GM20000 (cell line): ENCODE measurements at regions not wholly inside any gene's neighbourhood (a gene's known extent, or its start where the extent isn't known, plus 50 kb on each side); places are given as distances from the start of the nearest gene placed in this dataset.

Source experiments
- DNase-seq: peaks from one replicate; pipeline ENCODE4 v3.0.0; 2012; ENCODE audit warnings: low spot score
- TF ChIP-seq, protein P1 (sequence below): IDR thresholded peaks from 2 replicates; pipeline ENCODE4 v1.5.1; 2012; ENCODE audit warnings: mild to moderate bottlenecking, control low read depth; ENCODE audit errors: extremely low read depth, missing control alignments

DNA sequence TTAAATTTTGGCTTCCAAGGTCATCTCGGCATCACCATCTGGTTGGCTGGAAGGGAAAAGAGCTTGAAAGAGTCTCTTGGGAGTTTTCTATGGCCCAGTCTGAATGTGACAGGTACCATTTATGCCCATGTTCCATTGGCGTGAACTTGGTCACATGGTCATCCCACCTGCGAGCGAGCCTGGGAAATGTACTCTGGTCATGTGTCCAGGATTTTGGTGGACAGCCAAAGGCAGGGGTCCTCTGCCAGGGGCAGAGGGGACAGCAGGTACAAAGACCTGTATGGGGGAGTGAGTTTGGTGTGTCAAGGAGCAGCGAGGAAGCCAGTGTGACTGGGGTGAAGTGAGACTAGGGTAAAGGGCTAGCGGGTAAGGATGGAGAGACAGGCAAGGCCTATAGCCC, 112.6 kb downstream of the CDC5L start:
- TF ChIP-seq, protein P1, sequence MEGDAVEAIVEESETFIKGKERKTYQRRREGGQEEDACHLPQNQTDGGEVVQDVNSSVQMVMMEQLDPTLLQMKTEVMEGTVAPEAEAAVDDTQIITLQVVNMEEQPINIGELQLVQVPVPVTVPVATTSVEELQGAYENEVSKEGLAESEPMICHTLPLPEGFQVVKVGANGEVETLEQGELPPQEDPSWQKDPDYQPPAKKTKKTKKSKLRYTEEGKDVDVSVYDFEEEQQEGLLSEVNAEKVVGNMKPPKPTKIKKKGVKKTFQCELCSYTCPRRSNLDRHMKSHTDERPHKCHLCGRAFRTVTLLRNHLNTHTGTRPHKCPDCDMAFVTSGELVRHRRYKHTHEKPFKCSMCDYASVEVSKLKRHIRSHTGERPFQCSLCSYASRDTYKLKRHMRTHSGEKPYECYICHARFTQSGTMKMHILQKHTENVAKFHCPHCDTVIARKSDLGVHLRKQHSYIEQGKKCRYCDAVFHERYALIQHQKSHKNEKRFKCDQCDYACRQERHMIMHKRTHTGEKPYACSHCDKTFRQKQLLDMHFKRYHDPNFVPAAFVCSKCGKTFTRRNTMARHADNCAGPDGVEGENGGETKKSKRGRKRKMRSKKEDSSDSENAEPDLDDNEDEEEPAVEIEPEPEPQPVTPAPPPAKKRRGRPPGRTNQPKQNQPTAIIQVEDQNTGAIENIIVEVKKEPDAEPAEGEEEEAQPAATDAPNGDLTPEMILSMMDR, result no peak
- no peak for DNase-seq

DNA sequence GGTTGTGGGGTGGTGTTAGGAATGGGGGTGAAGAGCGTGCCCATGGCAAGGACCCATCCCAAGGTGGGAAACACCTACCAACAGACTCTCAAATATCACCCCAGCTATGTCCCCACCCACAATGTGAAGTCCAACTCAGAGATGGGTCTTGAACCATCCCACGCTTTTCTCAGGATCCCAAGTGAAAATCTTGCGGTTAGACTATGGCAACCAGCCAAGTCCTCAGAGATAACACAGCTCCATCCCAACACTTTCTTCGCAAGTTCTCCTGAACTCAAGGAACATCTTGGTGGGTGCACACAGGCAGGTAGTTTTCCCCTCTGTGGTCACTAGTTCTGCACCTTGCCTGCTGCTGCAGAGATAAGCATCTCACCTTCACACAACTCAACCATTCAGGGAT, 116.0 kb downstream of the CDC5L start:
- TF ChIP-seq, protein P1, result no peak

DNA sequence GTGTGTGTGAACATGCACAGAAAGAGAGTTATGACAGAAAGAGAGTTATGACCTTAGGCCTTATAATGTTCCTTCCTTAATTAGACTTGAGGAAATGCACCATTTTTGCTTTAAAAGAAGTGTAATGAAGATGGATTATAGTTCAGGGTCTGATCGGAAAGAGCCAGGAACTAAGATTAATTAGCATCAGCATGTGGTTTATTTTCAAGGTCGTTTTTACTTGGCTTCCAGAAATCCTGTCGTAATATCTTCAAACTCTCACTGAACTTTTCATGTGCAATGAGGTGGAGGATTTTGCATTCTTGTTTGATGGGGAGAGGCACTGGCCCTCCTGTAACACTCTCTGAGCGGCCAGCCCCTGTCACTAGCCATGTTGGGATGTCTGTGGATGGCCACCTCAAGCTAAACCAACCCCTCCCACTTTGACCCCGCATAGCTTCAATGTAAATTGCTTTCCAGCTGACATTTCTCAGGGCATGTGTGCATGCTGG, 116.8 kb downstream of the CDC5L start:
- DNase-seq, result no peak
- TF ChIP-seq, protein P1, result no peak

More for the DNA sequence above, 116.0 kb downstream of the CDC5L start:
- no peak for DNase-seq

DNA sequence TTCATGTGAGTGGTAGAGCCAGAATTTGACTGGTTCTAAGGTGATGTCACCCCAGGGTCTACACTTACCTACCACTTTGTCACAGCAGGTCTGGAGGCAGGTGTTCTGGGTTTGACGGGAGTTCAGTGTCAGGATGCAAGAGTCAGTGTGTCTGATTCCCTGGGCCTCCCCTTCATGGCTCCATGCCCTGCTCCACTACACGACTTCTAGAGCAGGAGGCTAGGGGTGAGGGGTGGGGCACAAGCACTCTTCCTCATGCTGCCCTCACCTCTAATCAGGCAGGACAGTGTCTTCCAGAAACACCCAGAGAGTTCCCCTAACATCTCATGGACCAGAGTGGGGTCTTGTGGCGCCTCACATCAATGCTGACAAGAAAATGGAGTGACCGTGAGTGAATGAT, 118.2 kb downstream of the CDC5L start:
- TF ChIP-seq, protein P1, result no peak
- DNase-seq, result no peak

DNA sequence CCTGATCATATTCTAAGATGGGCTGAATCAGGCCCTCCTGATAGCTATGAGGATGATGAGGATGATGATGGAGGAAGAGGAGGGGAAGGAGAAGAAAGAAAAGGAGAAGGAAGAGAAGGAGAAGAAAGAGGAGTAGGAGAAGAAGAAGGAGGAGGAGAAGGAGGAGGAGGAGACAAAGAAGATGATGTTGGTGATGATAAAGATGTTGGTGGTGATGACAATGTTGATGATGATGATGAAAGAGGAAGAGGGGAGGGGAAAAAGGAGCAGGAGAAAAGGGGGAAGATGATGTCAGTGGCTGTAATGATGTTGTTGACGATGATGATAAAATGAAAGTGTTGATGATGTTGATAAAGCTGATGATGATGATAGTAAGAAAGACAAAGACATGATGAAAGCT, 119.5 kb downstream of the CDC5L start:
- TF ChIP-seq, protein P1, result no peak
- DNase-seq, result no peak

DNA sequence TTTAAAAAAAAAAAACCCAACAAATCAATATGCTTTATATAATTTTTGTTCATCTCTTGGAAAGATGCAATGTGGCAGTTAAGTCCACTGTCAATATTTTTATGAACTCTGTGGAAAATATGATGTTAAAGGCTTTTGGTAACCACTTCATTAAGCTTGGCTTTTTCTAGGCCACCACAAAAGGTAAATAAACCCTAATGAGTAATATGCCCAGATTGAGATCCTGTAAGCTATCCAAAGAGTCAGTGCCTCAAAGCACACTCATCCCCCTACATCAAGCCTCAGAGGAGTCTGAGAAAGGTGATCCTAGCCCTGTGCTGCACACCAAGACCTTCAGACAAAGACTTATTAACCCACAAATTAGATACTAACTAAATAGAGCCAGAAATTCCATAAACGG, 121.1 kb downstream of the CDC5L start:
- DNase-seq, result no peak
- TF ChIP-seq, protein P1, result no peak

DNA sequence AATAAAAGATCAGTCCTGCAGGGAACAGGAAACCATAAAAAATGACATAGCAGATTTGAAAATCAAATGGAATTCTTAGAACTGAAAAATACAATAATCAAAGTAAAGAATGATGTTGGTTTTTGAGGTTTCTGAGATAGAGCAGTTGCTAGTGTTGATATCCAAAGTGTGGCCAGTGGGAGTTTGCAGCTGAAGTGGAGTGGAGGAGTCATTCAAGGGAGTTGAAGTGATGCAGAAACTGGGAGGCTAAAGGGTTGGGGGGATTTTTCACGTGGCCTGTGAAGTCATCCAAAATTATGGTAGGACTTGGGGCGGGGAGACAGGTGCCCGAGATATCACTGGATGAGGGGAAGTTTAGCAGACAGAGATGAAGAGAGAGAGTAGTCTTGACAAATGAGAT, 123.6 kb downstream of the CDC5L start:
- TF ChIP-seq, protein P1, result no peak
- no peak for DNase-seq
